ENCODE measurements at regions not wholly inside any gene's neighbourhood (a gene's known extent, or its start where the extent isn't known, plus 50 kb on each side); places are given as distances from the start of the nearest gene placed in this dataset.
"Not testable (repeated sequence)": the region's sequence is repeated elsewhere in the genome, so short reads cannot be mapped to it uniquely, and the experiment has no call there.

- no peak for DNase-seq (ENCODE audit: low spot score)
Measured at GRCh38 chrX:98065151-98065550, 1181.4 kb downstream of the RPA4 start.

DNA sequence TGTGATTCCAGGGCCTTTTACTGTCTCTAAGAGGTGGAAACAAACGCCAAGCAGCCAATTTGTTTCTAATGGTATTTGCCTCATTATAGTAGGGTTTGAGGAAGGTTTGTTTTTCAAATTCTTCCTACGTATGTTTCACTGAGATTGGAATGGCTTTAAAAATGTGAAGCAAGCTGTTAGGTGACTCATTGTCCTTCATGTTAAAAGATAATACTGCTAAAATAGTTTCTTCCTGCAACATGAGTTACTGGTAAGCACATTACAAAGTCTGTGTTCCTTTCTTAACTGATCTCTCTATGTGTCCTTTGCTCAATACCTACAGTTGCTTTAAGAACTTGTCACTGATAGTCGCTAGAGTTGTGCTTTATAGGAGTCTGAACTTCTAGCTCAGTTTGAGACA is 1183.9 kb downstream of the RPA4 start:
- no peak for DNase-seq (ENCODE audit: low spot score)

DNA sequence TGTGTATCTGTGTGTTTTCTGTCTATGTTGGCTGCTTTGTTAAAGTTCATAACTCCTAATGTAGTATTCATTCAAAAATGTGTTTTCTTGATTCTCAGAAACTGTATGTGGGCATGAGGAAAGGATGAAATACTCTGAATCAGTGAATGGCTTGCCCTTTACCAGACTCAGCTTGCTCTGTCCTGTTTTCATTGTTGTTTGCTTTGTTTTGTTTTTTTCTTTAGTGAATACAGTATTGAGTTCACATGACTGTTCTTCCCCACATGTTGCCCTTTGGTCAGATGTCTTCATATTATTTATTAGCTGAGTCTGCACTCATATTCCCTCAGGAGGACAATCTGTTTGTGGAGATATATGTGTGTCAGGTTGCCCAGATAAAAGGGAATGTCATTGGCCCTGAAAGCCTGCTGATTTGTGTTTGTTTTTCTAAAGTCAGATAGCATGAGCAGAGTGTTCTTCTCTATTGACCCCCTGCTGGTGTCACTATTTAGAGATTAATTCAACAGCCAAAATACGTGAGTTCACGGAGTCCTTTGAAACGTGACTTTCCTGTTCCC is 1184.4 kb downstream of the RPA4 start:
- no peak for DNase-seq (ENCODE audit: low spot score)

DNA sequence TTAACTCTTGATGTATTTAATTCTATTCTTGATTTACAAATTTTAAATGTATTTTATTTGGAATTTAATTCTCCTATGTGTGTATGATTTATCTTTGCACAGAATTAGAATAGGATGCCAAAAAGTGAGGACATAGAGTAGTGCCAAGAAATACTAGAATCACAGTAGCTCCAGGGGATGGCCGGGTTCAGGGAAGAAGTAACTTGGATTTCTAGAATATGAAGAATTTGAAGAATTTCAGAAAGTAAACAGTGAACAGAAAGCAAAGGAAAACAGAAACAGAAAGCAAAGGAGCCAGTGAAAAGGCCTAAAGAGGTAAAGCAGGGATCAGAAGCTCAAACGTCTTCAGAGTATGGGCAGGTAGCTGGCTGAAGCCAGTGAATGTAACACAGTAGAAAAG is 1187.6 kb downstream of the RPA4 start:
- DNase-seq (ENCODE audit: low spot score), result peak; percentile 6

- no peak for DNase-seq (ENCODE audit: low spot score)
Measured at GRCh38 chrX:98077440-98077839, 1193.7 kb downstream of the RPA4 start.

GRCh38 chrX:98111684-98112083 is 1228.0 kb downstream of the RPA4 start:
- no peak for DNase-seq (ENCODE audit: low spot score)

DNA sequence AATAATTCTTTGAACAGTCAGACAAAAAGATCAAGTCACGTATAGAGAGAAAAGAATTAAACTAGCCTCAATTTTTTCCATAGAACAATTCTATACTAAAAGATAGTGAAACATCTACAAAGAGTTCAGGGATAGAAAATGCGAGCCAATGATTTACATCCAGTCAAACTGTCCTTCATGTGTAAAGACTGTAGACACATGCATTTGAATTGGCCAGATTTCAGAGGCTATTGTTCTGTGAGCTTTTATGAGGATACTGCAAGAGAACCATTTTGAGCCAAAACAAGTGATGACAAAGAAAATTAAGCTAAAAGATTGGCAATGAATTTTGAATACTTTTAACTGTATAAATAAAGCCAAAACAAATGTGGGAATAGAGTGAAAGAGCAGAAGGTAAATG is 1230.3 kb downstream of the RPA4 start:
- no peak for DNase-seq (ENCODE audit: low spot score)

GRCh38 chrX:98141466-98141865 is 1257.8 kb downstream of the RPA4 start:
- no peak for DNase-seq (ENCODE audit: low spot score)

GRCh38 chrX:98191003-98191402 is 1307.3 kb downstream of the RPA4 start:
- DNase-seq (ENCODE audit: low spot score), result no peak

- no peak for DNase-seq (ENCODE audit: low spot score)
Measured at GRCh38 chrX:98194036-98194435, 1310.3 kb downstream of the RPA4 start.

DNA sequence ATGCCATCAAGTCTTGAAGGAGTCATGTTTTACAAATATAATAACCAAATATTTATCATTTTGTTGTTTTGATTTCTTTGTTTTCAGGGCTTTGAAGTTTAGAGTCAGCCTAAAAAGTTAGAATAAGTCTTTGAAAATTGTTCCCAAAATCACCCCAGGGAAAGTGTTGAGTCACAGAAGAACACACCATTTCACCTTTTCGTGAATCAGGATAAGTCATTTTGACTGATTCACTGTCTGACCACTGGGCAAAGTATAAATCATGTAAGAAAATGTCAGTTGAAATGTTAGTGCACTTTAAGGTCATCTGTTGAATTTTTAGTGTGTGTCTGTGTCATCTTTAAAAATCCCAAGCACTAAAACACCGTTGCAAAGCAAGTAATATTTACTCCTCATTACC is 1320.1 kb downstream of the RPA4 start:
- no peak for DNase-seq (ENCODE audit: low spot score)

GRCh38 chrX:98207947-98208346 is 1324.2 kb downstream of the RPA4 start:
- no peak for DNase-seq (ENCODE audit: low spot score)

DNA sequence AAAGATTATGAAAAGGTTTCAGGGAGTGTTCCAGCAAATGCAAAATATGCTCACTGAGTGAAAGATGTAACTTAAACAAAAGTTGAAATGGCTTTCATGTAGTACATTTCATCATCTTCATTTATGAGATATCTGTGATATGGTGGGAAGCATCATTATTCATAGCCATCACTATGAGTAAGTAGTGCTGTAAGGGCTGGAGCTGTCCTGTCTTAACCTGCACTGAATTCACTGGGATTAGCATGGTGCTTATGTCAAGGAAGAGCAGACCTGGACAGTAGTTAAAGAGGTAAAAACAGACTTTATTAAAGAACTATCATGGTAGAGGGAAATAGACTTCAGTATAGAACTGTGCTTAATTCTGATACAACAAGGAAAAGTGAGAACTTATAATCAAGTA is 1347.3 kb downstream of the RPA4 start:
- DNase-seq (ENCODE audit: low spot score), result no peak

DNA sequence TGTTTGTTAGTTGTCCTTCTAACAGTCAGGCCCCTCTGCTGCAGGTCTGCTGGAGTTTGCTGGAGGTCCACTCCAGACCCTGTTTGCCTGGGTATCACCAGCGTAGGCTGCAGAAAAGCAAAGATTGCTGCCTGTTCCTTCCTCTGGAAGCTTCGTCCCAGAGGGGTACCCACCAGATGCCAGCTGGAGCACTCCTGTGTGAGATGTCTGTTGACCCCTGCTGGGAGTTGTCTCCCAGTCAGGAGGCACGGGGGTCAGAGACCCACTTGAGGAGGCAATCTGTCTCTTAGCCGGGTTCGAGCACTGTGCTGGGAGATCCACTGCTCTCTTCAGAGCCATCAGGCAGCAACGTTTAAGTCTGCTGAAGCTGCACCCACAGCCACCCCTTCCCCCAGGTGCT is 1356.4 kb downstream of the RPA4 start:
- not testable (repeated sequence) for DNase-seq (ENCODE audit: low spot score)

GRCh38 chrX:98263135-98263534 is 1379.4 kb downstream of the RPA4 start:
- no peak for DNase-seq (ENCODE audit: low spot score)

DNA sequence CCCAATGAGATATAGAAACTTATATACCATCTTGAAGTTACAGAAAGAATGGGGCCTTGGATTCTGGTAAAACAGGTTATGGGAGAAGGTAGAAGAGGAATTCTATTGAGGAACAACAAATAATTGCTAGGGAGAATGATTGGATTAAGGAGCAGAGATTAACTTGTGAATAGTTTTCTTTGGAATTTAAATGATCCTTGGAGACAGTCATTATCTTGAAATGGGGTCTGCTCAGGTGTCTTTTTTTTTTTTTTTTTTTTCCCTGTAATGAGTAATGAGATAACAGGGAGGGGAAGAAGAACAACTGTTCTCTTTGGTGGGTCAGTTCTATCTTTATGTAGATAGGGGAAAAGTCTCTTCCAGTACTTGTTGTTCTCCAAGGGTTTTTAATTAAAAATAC is 1406.0 kb downstream of the RPA4 start:
- DNase-seq (ENCODE audit: low spot score), result no peak

- DNase-seq (ENCODE audit: low spot score), result no peak
Measured at GRCh38 chrX:98294310-98294709, 1410.6 kb downstream of the RPA4 start.

DNA sequence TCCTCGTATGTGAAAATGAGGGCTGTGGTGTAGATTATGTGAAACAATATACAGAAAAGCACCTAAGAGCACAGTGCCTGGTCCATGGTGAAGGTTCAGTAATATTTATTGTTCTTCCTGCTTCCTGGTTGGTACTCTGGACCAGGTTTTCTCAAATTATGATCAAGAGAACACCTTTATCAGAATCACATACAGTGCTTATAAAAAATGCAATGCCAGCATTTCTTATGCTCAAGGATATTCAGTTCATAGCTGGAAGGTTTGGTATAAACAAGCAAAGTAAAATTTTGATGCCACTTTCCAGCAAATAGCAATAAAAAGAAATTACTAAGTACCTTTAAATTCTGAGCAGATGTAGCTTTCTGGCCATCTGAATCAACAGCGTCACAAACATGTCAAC is 1412.4 kb downstream of the RPA4 start:
- no peak for DNase-seq (ENCODE audit: low spot score)

- DNase-seq (ENCODE audit: low spot score), result no peak
Measured at GRCh38 chrX:98299785-98300184, 1416.1 kb downstream of the RPA4 start.

DNA sequence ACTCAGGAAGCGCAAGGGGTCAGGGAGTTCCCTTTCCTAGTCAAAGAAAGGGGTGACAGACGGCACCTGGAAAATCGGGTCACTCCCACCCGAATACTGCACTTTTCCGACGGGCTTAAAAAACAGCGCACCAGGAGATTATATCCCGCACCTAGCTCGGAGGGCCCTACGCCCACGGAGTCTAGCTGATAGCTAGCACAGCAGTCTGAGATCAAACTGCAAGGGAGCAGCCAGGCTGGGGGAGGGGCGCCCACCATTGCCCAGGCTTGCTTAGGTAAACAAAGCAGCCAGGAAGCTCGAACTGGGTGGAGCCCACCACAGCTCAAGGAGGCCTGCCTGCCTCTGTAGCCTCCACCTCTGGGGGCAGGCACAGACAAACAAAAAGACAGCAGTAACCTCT is 1416.8 kb downstream of the RPA4 start:
- DNase-seq (ENCODE audit: low spot score), result not testable (repeated sequence)

- DNase-seq (ENCODE audit: low spot score), result no peak
Measured at GRCh38 chrX:98331407-98331806, 1447.7 kb downstream of the RPA4 start.

DNA sequence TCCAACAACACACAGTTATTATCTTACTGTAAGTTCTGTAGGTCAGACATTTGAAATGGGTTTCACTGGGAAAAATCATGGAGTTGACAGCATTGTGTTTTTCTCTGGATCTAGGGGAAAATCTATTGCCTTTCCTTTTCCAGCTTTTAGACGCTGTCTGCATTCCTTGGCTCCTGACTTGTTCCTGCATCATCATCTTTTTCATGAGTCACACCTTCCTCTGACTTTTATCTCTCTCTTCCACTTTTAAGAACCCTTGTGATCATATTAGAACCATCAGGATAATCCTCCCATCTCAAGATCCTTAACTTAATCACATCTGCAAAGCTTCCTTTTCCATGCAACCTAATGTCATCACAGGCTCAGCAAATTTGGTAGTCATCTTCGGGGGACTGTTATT is 1454.8 kb downstream of the RPA4 start:
- DNase-seq (ENCODE audit: low spot score), result no peak

DNA sequence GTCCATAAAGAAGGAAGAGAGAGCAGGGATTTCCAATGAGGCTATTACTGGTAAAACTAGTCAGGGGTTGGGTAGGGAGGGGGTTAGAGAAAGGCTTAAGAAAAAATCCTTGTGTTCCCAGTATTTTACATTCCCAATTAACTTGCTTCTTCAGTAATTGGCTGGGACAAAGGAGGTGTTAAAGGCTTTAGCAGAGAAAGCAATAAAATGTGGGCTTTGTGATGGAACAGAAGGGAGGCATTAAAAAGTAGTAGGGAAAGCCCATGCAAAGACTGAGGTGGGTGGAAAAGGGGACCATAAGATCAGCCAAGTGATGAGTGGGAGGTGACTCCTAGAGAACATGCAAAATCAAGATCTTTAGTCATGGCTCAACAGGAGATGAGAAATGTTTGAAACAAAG is 1467.2 kb downstream of the RPA4 start:
- no peak for DNase-seq (ENCODE audit: low spot score)

- no peak for DNase-seq (ENCODE audit: low spot score)
Measured at GRCh38 chrX:98357146-98357545, 1473.4 kb downstream of the RPA4 start.

DNA sequence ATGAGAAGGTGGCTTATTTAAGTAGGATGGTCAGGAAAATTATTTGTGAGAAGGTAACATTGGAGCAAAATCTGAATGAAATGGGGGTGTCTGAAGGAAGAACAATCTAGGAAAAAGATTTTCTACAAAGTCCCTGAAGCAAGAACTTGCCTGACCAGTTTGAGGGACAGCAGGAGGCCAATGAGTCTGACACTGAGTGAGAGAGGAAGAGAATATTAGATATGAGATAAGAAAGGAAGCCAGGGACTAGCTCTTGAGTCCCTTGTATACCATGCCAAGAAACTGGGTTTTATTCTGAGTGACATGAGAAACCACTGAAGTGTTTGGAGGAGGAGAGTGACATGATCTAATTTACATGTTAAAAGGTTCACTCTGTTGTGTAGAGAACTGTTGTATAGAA is 1478.9 kb downstream of the RPA4 start:
- no peak for DNase-seq (ENCODE audit: low spot score)
